T-helper 9 cell (primary cell): ENCODE measurements at regions not wholly inside any gene's neighbourhood (a gene's known extent, or its start where the extent isn't known, plus 50 kb on each side); places are given as distances from the start of the nearest gene placed in this dataset.
"Not testable (repeated sequence)": the region's sequence is repeated elsewhere in the genome, so short reads cannot be mapped to it uniquely, and the experiment has no call there.

Source experiments
- DNase-seq: peaks from one replicate; pipeline ENCODE4 v3.0.0-alpha.2; 2020

DNA sequence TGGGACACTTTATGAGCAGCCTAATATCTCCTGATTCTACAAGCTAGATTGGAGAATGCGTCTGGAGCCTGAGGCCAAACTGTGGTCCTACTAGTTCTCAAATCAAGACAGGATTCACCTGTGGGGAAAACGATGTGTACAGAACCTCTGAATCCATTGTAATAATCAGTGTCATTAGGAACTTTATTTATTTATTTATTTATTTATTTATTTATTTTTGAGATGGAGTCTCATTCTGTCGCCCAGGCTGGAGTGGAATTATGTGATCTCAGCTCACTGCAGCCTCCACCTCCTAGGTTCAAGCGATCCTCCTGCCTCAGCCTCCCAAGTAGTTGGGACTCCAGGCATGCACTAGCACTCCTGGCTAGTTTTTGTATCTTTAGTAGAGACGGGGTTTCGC lies 52.6 kb upstream of the KIF26B start:
- DNase-seq: not testable (repeated sequence)

DNA sequence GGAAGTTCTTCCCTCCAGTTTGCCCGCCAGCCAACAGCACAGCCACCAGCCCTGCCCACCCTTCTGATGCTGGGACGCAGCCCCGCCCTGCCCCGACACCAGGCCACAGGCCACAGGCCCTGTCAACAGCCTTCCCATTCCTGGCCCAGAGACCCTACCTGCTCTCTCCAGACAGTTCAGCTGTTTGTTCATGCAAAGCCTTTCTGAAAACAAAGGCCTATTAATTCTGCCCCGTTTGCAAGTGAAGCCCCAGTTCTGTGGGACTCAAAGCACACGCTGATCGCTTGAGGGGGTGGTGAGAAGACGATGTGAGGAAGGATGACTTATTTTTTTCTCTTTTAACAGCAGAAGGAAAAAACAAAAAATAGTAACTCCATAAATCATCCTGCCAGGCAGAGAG lies 55.4 kb upstream of the KIF26B start:
- no peak for DNase-seq

DNA sequence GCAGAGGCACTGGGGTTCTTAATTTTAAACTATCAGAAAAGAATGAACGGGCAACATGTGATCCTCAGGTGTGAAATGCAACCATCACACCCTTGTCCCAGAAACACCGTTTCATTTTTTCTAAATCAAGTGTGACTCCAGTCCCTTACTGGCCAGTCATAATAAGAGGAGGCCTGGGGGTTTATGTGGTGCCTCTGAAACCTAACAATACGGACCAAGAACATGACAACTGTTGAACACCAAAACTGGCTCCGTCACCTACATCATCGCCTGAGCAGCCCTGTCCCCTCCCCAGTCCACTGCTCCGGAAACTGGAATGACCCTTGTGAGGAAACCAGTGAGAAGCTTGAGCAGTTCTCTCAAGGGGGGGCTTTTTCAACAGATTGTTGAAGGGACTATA lies 55.9 kb upstream of the KIF26B start:
- no peak for DNase-seq

DNA sequence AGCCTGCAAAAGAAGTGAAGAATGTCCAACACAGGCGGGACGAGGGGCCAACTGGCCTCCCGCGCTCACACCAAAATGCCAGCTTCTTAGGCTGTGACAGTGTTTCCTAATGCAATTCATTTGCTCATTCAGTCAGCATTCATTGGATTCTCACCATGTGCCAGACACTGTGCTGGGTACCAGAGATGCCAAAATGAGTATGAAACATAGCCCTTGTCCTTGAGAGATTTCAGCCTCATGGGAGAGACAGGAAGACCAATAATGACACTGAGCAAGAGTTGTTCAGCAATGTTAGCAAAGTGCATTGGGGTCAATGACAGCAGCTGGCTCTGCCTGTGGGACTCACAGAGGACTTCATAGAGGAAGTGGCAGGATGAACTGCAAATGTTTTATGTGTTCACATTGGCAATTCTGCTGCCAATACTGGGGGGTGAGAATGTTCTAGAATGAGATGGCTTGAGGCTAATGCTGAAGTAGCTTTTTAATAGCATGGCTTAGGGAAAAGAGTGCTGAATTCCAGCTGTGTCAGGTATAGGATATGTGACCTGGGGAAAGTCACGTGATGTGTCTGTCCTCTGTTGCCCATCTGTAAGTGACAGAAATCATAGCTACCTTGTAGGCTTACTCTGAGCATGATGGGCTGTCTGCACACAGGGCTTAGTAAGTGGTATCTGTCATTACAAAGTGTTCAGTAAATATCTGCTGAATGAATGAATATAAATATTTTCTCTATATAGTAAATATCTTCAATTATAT lies 58.3 kb upstream of the KIF26B start:
- DNase-seq: no peak

DNA sequence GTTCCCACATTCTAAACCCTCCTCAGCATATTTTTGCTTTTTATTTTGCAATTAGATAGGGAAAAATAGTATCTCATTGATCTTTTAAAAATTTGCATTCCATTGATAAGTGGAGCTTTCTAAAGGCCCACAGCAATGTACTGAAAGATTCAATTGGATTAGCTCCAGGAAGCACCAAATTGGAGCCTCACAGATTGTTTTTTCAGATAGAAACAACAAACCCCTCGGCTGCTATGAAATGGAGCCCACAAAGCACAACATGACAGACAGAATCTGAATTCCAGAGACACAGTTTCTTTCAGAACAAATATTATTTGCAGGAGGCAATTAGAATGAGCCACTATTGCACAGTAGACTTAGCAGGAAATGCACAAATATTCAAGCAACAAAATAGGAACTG lies 58.9 kb upstream of the KIF26B start:
- no peak for DNase-seq

DNA sequence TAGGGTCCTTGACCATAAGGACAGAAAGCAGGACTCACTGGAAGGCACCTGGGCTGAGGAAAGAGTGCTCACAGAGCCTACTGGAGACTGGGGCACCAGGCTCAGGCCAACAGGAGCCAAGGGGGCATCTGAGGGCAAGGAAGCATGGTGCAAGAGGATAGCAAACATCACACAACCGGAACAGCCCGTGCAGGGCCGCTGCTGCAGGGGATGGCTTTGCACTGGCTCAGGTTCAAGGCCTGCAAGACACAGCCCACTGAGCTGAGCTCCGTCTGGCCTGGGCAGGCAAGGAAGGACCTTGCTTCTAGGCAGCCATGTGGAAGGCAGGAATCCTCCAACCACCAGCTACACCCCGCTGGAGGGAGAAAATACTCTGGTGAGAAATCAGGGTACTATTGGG lies 59.8 kb upstream of the KIF26B start:
- no peak for DNase-seq

DNA sequence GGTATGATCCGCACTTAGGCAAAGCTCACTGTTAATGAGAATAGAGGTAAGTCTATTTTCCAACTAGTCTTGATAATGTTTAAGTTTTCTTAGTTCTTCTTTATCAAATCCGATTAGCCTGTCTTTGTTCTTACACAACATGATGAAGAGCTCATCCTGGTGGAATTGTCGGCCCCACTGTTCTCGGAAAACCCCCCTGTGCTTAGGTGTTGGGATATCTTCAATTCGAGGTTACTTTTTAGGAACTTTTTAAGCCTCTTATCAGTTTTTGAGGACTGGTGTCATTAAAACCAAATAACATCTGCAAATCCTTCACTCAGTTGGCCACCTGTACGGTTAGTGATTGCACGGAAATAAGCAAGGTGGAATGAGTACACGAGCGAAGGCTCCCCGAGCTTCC lies 60.7 kb upstream of the KIF26B start:
- DNase-seq: no peak

- no peak for DNase-seq
These were observed 62.2 kb upstream of the KIF26B start for GRCh38 chr1:245092638-245092976.

DNA sequence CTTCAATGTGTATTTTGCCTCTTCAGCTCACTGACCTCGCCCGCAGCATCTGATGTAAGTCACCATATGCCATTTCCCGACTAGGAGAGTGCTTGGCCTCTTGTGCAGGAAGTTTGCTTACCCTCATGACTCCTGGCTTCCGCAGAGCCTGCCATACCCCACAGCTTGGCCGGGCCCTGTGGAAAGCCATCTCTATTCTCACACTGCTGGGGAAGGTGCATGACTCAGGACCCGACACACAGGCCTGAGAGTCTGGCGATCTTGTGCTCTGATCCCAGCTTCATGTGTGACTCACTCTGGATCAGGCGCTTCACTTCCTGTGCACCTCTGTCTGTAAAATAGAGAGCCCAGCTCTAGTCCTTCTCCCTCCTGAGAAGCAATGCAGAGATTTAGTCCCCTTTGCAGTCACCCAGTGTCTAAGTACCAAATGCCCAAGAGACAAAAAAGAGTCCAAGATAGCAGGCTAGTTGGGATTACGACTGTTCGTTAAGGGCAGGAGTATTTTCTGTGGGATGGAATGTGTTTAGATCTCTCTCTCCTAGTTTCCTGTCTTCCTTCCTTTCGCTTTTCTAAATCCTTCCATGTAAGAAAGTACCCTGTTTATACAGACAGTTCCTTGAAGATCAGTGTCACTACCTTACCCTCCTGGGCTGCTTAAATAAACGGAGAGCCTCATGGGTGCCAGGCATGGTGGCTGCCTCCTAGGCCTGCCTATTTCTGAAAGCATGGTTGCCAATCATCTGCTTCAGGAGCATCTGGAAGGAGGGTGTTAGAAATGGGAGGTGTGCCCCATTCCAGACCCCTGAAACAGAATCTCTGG lies 62.8 kb upstream of the KIF26B start:
- DNase-seq: no peak

GRCh38 chr1:245091171-245091621 lies 63.6 kb upstream of the KIF26B start:
- DNase-seq: no peak

DNA sequence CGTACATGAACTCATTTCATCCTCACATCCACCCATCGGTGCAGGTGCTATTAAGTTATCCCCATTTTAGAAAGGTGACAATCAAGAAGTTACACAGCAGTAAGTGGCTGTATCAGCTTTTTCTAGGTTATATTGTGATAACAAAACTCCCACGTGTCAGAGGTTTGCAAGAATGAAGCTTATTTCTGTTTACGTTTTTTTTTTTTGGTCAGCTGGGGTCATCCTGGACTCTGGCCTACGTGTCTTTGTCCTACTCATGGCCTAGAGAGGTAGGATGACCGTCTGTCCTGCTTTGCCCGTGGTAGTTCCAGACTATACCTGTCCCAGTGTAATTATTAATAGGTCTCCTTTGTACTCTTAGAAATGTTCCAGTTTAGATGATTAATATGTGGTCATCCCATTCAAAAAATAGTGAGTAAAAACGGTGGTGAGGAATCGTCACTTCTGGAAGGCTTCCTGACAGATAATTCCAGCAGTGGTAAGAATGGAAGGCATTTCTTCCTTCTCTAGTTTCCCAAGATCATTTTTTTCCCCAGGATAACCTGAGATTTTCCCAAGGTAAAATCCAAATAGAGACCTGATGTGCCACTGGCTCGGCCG lies 64.2 kb upstream of the KIF26B start:
- no peak for DNase-seq

DNA sequence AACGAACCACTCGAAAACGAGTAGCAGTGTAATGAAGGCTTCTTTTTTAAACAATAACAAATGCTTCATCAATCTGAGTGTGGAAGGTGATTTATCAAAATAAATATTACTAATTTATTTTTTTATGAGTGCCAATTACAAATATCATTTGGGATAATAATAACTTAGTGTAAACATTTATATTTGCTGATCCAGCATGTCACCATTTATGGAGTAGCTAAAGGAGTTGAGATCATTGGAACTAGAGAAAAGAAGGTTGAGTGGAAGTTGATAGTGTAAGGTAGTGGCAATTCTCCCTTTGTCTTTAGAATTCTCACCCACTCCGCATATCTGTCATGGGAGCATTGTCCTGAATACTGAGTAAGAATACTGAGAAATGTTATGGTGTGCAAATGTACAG lies 67.1 kb upstream of the KIF26B start:
- DNase-seq: no peak

GRCh38 chr1:245086389-245086969 lies 68.3 kb upstream of the KIF26B start:
- no peak for DNase-seq

DNA sequence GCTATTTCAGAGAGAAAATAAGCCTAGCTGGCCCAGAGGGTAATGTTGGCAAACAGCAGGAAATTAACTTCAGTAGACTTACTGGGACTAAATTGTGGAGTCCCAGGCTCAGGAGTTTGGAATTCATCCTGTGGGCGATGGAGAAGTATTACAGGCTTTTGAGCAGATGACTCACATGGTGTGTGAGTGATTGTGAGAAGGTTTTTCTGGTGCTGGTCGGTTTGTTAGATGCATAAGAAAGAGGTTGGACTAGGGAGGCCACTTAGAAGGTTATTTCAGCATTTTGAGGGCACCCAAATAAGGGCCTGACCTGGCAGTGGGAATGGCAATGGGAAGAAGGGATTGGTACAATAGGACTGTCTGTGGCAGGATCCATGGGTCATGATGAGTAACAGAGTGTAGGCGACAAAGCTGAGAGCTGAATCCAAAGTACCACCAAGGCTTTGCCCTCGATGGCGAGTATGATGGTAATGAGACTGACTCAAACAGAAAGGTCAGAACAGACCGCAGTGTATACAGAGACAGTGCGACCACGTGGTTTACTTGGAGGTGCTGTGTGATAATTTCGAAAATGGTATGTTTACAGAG lies 69.2 kb upstream of the KIF26B start:
- no peak for DNase-seq

DNA sequence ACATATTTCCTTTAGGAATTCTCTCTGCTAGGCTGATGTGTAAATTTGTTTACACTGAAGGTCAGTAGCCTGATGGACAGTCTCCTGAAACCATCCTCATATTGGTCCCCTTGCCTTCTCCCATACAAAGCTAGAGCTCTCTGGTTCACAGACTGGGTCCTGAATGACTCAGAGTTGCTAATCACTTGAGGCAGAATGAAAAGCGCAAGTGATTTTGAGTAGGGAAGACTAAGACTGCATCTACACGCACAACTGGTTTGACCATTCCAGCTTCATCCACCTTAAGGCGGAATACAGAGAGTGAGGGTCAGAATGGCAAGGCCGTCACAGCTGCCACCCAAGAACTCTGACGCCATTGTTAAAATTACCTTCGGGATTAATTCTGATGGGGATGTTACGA lies 70.2 kb upstream of the KIF26B start:
- DNase-seq: no peak

DNA sequence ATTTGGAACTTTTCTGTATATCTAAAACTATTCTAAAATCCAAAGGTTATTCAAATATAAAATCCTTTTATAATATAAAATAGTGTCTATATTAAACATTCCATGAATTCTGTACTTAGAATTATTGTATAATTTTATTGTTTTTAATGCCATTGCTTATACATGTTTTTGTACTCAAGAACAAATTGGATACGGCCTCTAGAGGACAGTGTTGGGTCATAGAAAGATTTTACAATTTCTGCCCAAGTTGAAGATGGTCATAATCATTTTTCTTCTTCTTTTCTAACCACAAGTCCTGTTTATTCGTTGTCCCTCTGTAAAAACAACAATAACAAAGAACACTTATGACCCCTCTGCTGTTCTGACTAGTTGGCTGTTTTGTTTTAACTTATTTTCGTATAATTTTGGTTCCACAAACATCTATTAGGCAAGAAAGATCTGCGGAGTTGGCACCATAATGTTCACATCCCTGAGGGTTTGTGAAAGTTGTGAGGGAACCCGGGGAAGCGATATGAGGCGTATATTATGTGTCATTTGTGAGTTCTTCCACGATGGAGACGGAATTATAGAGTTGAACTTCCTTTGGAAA lies 75.7 kb upstream of the KIF26B start:
- DNase-seq: no peak

GRCh38 chr1:245074898-245075297 lies 79.9 kb upstream of the KIF26B start:
- no peak for DNase-seq

GRCh38 chr1:245074232-245074747 lies 80.5 kb upstream of the KIF26B start:
- no peak for DNase-seq

GRCh38 chr1:245070836-245071615 lies 83.8 kb upstream of the KIF26B start:
- no peak for DNase-seq

GRCh38 chr1:245067257-245067656 lies 87.5 kb upstream of the KIF26B start:
- DNase-seq: no peak

GRCh38 chr1:245062741-245063305 lies 92.0 kb upstream of the KIF26B start:
- no peak for DNase-seq
